NOMO-1 treated with DMSO at 0.1 percent for 48 hours (cell line): ENCODE measurements at regions not wholly inside any gene's neighbourhood (a gene's known extent, or its start where the extent isn't known, plus 50 kb on each side); places are given as distances from the start of the nearest gene placed in this dataset.
"Not testable (repeated sequence)": the region's sequence is repeated elsewhere in the genome, so short reads cannot be mapped to it uniquely, and the experiment has no call there.

Source experiments
- DNase-seq: peaks from one replicate; lab custom pipeline; 2025; ENCODE audit not compliant: unreplicated experiment; lab: John Stamatoyannopoulos, UW

DNA sequence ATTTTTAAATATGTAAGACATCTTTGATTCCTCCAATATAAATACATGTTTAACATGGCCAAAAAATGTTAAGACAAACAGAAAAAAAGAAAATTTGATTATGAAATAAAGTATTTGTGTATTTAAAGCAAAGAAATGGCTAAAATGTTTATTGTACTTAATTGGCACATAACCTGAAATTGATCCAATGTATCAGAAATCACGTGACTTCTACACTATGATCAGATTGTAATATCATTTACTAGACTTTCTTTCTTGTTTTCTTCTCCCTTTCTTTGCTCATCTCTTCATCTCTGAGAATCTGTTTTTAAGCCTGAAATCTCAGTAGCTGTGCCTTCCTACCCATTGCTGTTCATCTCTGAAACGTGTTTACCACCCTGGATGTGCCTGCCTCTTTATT, 420.3 kb downstream of the RSL24D1 start:
- no peak for DNase-seq

DNA sequence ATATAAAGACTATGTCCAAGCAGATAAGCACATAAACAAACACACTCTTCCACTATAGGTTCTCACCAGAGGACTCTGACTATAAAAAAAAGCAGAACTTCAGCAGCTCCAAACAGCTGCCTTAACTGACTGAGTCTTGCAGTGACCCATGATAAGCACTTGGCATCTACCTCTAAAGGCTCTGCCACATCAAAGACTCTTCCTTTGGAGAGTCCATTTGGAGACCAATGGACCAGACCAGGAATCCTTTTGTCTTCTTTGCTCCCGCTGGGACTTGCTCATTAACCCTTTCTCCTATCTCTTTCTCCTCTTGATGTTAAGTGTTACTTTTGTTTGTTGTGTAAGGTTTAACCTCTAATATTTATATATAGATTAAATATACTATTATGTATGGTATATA, 424.1 kb downstream of the RSL24D1 start:
- DNase-seq: peak; percentile 2

DNA sequence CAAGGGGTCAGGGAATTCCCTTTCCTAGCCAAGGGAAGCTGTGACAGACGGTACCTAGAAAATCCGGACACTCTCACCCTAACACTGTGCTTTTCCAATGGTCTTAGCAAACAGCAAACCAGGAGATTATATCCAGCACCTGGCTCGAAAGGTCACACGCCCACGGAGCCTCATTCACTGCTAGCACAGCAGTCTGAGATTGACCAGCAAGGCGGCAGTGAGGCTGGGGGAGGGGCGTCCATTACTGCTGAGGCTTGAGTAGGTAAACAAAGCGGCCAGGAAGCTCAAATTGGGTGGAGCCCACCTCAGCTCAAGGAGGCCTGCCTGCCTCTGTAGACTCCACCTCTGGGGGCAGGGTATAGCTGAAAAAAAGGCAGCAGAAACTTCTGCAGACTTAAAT, 447.3 kb downstream of the RSL24D1 start:
- DNase-seq: not testable (repeated sequence)

DNA sequence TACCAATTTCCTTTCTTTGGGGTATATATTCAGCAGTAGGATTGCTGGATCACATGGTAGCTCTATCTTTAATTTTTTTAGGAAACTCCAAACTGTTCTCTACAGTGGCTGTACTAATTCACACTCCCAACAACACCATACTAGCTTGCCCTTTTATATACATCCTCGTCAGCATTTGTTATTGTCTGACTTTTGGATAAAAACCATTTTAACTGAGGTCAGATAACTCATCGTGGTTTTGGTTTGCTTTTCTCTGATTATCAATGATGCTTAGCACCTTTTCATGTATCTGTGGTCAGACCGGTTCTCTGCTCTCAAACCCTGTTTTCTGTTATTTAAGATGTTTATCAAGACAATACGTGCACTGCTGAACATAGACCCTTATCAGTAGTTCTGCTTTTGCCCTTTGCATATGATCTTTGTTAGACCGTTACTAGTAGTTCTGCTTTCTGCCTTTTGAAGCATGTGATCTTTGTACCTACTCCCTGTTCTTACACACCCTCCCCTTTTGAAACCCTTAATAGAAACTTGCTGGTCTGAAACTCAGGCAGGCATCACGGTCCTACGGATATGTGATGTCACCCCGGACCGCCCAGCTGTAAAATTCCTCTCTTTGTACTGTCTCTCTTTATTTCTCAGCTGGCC, 474.3 kb downstream of the RSL24D1 start:
- DNase-seq: no peak

DNA sequence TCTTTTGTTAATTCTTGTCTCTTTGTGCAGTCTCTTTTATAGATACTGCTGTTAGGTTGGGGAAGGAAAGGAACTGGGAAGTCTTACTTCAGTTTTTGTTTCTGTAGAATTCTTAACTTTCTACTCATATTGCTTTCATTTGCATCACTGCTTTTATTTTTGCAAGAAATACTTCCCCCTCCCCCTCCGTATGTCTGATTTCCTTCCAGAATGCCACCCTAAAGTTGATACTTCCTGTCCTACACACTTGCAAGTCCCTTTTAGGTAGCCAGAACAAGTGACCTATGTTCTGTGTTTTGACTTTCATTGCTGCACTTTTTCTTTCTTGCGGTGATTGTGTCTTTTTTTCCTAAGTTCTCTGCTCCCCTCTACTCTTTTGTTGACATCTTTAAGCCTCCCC, 477.4 kb downstream of the RSL24D1 start:
- DNase-seq: no peak

DNA sequence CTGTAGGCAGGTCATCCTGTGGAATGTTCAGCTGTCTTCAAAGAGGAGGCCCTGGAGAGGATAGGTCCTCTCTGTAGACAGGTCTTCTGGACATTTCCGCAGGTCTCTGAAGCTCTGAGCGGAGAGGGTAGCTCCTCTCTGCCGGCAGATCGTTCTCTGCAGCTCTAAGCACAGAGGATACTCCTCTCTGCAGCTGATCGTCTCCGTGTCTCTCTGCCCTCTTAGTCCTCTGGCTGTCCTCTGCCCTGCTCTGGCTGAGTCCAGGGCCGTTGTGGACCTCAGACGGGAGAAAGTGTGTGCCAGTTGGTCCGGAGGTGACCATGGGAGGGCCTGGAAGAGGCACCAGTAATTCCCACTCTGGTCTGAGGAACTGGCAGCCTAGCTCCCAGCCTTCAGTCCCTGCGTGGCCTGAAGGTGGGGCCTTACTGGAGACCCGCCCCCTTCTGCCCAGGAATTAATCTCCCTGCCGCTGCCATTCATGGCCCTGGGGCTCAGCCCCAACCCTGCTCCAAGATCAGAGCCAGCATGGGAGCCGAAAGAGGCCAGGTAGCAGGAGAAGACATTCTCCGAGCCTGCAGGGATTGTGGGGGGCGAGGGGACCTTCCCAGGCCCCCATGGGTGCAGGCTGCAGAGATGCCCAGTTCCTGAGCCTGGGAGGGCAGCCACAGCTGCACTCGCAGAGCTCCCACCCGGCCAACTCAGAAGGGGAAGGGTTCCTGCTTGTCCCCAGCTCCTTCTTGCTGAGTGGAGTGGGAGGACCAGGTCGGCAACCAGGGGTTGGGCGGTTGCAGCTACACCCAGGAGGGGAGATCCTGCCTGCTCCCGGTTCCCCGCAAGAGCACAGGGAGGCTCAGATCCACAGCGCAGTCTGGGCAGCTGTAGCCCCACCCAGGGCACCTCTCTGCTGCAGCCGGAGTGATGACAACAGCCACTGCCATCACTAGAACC, 488.7 kb downstream of the RSL24D1 start:
- no peak for DNase-seq

DNA sequence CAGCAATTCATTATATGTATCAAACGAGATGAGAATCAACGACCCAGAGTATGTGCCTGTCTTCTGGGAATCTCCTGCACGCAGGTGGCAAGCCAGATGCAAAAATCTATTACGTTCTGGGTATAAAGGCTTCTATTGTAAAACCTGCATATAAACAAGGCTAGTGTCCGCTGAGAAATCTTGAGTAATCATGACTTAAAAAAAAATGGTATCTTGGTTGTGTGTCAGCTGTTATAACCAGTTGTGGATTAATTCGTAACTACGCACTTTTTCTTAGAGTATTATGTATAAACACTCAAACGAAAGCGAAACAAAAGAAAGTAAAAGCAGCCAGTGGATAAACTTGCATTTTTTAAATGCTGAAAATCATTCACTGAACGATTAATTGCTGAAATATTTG, 509.1 kb downstream of the RSL24D1 start:
- DNase-seq: no peak
